Liver (tissue), 8 donors: ENCODE measurements at regions not wholly inside any gene's neighbourhood (a gene's known extent, or its start where the extent isn't known, plus 50 kb on each side); places are given as distances from the start of the nearest gene placed in this dataset.

ENCODE experiments used
- DNase-seq: peaks from one replicate; pipeline ENCODE4 v3.0.0-alpha.2; 2017; ENCODE audit warnings: low spot score
- H3K27ac ChIP-seq, 2 donors: one replicate each; pipeline ENCODE4 v1.7.0; 2013; ENCODE audit warnings: inconsistent platforms in 2 of 2, low read length in 2 of 2, control low read depth in 1 of 2, low read depth in 1 of 2, mild to moderate bottlenecking in 1 of 2
- H3K27me3 ChIP-seq, 4 donors: one replicate each; pipeline versions ENCODE4 v1.6.1 to v1.7.0; 2013; ENCODE audit warnings: low read length in 3 of 4, inconsistent platforms in 1 of 4, mild to moderate bottlenecking in 1 of 4, moderate library complexity in 1 of 4; ENCODE audit not compliant: control insufficient read depth in 4 of 4, insufficient read depth in 4 of 4
- H3K36me3 ChIP-seq, 4 donors: one replicate each; pipeline versions ENCODE4 v1.6.1 to v1.7.0; 2013; ENCODE audit warnings: low read length in 3 of 4, mild to moderate bottlenecking in 3 of 4, low read depth in 1 of 4, moderate library complexity in 1 of 4; ENCODE audit not compliant: control insufficient read depth in 4 of 4, insufficient read depth in 3 of 4
- H3K4me1 ChIP-seq, 4 donors: one replicate each; pipeline versions ENCODE4 v1.6.1 to v1.7.0; 2013; ENCODE audit warnings: low read length in 3 of 4, mild to moderate bottlenecking in 3 of 4, moderate library complexity in 1 of 4; ENCODE audit not compliant: control insufficient read depth in 4 of 4, insufficient read depth in 4 of 4
- H3K4me3 ChIP-seq, 3 donors: one replicate each; pipeline versions ENCODE4 v1.6.1 to v1.7.0; 2013; ENCODE audit warnings: low read length in 3 of 3, control low read depth in 1 of 3, low read depth in 1 of 3, mild to moderate bottlenecking in 1 of 3
- H3K9ac ChIP-seq, 2 donors: one replicate each; pipeline ENCODE4 v1.7.0; 2013; ENCODE audit warnings: low read length in 2 of 2, mild to moderate bottlenecking in 2 of 2, moderate library complexity in 2 of 2, control low read depth in 1 of 2, low read depth in 1 of 2
- H3K9me3 ChIP-seq, 4 donors: one replicate each; pipeline versions ENCODE4 v1.6.1 to v1.7.0; 2013; ENCODE audit warnings: low read length in 3 of 4; ENCODE audit not compliant: control insufficient read depth in 4 of 4
- ATF3 ChIP-seq: IDR thresholded peaks from 2 replicates; pipeline ENCODE4 v1.6.1; 2016; ENCODE audit warnings: antibody characterized with exemption
- CTCF ChIP-seq: fragments of 150-350 bp; IDR thresholded peaks from 2 replicates; pipeline ENCODE4 v1.5.1; 2017; ENCODE audit warnings: improper control_type of control experiment, low read depth, low read length; ENCODE audit not compliant: missing input control
- EGR1 ChIP-seq, 2 donors: IDR thresholded peaks; 2 replicates each; pipeline ENCODE4 v1.6.1; 2016 to 2018; ENCODE audit warnings: antibody characterized with exemption in 2 of 2, low read depth in 2 of 2
- FOXA1 ChIP-seq: IDR thresholded peaks from 2 replicates; pipeline ENCODE4 v1.6.1; 2016; ENCODE audit warnings: antibody characterized with exemption
- FOXA2 ChIP-seq: IDR thresholded peaks from 2 replicates; pipeline ENCODE4 v1.6.1; 2016; ENCODE audit warnings: antibody characterized with exemption
- HNF4A ChIP-seq, 2 donors: conservative IDR thresholded peaks; 2 replicates each; pipeline ENCODE4 v1.6.1; 2016; ENCODE audit warnings: antibody characterized with exemption in 2 of 2, mild to moderate bottlenecking in 2 of 2
- HNF4G ChIP-seq: IDR thresholded peaks from 2 replicates; pipeline ENCODE4 v1.6.1; 2016; ENCODE audit warnings: antibody characterized with exemption
- JUND ChIP-seq, 2 donors: IDR thresholded peaks; 2 replicates each; pipeline ENCODE4 v1.6.1; 2016; ENCODE audit warnings: antibody characterized with exemption in 2 of 2
- NR2F2 ChIP-seq: IDR thresholded peaks from 2 replicates; pipeline ENCODE4 v1.6.1; 2016; ENCODE audit warnings: antibody characterized with exemption
- RAD21 ChIP-seq, 2 donors: IDR thresholded peaks; 2 replicates each; pipeline ENCODE4 v1.6.1; 2016; ENCODE audit warnings: antibody characterized with exemption in 2 of 2, mild to moderate bottlenecking in 2 of 2
- REST ChIP-seq: IDR thresholded peaks from 2 replicates; pipeline ENCODE4 v1.6.1; 2016; ENCODE audit warnings: antibody characterized with exemption, mild to moderate bottlenecking
- RXRA ChIP-seq, 2 donors: IDR thresholded peaks; 2 replicates each; pipeline ENCODE4 v1.6.1; 2017 to 2018; ENCODE audit warnings: antibody characterized with exemption in 2 of 2, mild to moderate bottlenecking in 1 of 2
- SP1 ChIP-seq: IDR thresholded peaks from 2 replicates; pipeline ENCODE4 v1.6.1; 2018; ENCODE audit warnings: antibody characterized with exemption, mild to moderate bottlenecking
- TAF1 ChIP-seq: conservative IDR thresholded peaks from 2 replicates; pipeline ENCODE4 v1.6.1; 2016; ENCODE audit warnings: antibody characterized with exemption, mild to moderate bottlenecking
- YY1 ChIP-seq: IDR thresholded peaks from 2 replicates; pipeline ENCODE4 v1.6.1; 2016; ENCODE audit warnings: antibody characterized with exemption, mild to moderate bottlenecking
- WGBS: extraction: QIAGEN DNeasy Blood & Tissue Kit; methylation state at CpG from one replicate; pipeline ENCODE4 v1.1.7; 2013; 5-methylcytosine and 5-hydroxymethylcytosine counted together
- TF ChIP-seq, protein P1 (sequence below): IDR thresholded peaks from 2 replicates; pipeline ENCODE4 v1.6.1; 2016; ENCODE audit warnings: antibody characterized with exemption
- TF ChIP-seq, protein P2 (sequence below): IDR thresholded peaks from 2 replicates; pipeline ENCODE4 v1.6.1; 2016; ENCODE audit warnings: antibody characterized with exemption
- donor health status: healthy.
- donor health status: healthy.
- donor health status: healthy.
- donor health status: healthy.
- donor health status: healthy.

GRCh38 chrY:8562456-8563090, 774.7 kb upstream of the TSPY4 start:
- WGBS = 89% methylated on average over 8 of the region's 8 CpGs
- no peaks in the 10 kb centered on the region for H3K36me3 ChIP-seq
- TF ChIP-seq RAD21 (IDR thresholded peaks at IDR 0.05) = no peak
- TF ChIP-seq FOXA1 = no peak
- TF ChIP-seq ATF3 = no peak
- TF ChIP-seq EGR1 (IDR thresholded peaks at IDR 0.05; ENCODE audit: low read depth in 2 of 2) = no peak
- TF ChIP-seq NR2F2 = no peak
- no peak for TF ChIP-seq HNF4A (conservative IDR thresholded peaks at IDR 0.05)
- TF ChIP-seq REST = no peak
- TF ChIP-seq, protein P1, sequence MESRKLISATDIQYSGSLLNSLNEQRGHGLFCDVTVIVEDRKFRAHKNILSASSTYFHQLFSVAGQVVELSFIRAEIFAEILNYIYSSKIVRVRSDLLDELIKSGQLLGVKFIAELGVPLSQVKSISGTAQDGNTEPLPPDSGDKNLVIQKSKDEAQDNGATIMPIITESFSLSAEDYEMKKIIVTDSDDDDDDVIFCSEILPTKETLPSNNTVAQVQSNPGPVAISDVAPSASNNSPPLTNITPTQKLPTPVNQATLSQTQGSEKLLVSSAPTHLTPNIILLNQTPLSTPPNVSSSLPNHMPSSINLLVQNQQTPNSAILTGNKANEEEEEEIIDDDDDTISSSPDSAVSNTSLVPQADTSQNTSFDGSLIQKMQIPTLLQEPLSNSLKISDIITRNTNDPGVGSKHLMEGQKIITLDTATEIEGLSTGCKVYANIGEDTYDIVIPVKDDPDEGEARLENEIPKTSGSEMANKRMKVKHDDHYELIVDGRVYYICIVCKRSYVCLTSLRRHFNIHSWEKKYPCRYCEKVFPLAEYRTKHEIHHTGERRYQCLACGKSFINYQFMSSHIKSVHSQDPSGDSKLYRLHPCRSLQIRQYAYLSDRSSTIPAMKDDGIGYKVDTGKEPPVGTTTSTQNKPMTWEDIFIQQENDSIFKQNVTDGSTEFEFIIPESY = no peak
- no peak for TF ChIP-seq JUND (IDR thresholded peaks at IDR 0.05)
- TF ChIP-seq HNF4G = no peak
- TF ChIP-seq SP1 = no peak
- TF ChIP-seq YY1 = no peak
- TF ChIP-seq TAF1 = no peak
- TF ChIP-seq, protein P2, sequence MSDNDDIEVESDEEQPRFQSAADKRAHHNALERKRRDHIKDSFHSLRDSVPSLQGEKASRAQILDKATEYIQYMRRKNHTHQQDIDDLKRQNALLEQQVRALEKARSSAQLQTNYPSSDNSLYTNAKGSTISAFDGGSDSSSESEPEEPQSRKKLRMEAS = no peak
- TF ChIP-seq CTCF = no peak
- TF ChIP-seq FOXA2 = no peak
- TF ChIP-seq RXRA (IDR thresholded peaks at IDR 0.05) = no peak

More at GRCh38 chrY:8562456-8563090, 774.7 kb upstream of the TSPY4 start:
- DNase-seq = no peak
- Histone ChIP-seq H3K9me3 (no peaks in the 10 kb centered on the region), H3K27ac (no peak overlapping the region), H3K4me1 (no peaks in the 10 kb centered on the region), H3K27me3 (no peaks in the 10 kb centered on the region), H3K9ac (no peak overlapping the region), H3K4me3 (no peak overlapping the region)
